ENCODE measurements at regions not wholly inside any gene's neighbourhood (a gene's known extent, or its start where the extent isn't known, plus 50 kb on each side); places are given as distances from the start of the nearest gene placed in this dataset.

GRCh38 chr1:220956501-220957232 is 77.4 kb downstream of the HLX start:
- Mint-ChIP-seq H3K4me3 (no peak overlapping the region), H3K9me3 (peaks cover 0 to 5% (median 0%) of the 10 kb centered on the region in 8 donors), H3K27ac (no peak overlapping the region), H3K27me3 (peaks cover 0 to 2% of the 10 kb centered on the region in 2 donors), H3K36me3 (no peaks in the 10 kb centered on the region), H3K4me1 (no peaks in the 10 kb centered on the region)
- no peak overlapping the region for H3K27ac ChIP-seq (ENCODE audit: low read depth, low read length)
- DNase-seq: no peak
- no peaks in the 10 kb centered on the region for H3K36me3 ChIP-seq (ENCODE audit: insufficient read depth, low read length)
- H3K4me1 ChIP-seq (ENCODE audit: insufficient read depth, low read length): no peaks in the 10 kb centered on the region
- H3K4me3 ChIP-seq (ENCODE audit: low read length in 2 of 2): no peak overlapping the region
- POLR2A ChIA-PET (ENCODE audit: partially characterized antibody): no interaction called here
- no peaks in the 10 kb centered on the region for H3K9me3 ChIP-seq (ENCODE audit: control insufficient read depth in 1 of 2, low read length in 2 of 2)
- CTCF ChIA-PET (ENCODE audit: partially characterized antibody): no interaction called here
- H3K27me3 ChIP-seq (ENCODE audit: insufficient read depth, low read length): no peaks in the 10 kb centered on the region
- intact Hi-C loops (cut with micrococcal nuclease): no loop called here

GRCh38 chr1:220957233-220957605 is 78.0 kb downstream of the HLX start:
- no peaks in the 10 kb centered on the region for H3K9me3 ChIP-seq (ENCODE audit: control insufficient read depth in 1 of 2, low read length in 2 of 2)
- no peak for DNase-seq
- H3K36me3 Mint-ChIP-seq: no peaks in the 10 kb centered on the region
- no peak overlapping the region for H3K4me3 Mint-ChIP-seq
- H3K27ac Mint-ChIP-seq: no peak overlapping the region
- H3K4me1 Mint-ChIP-seq: no peaks in the 10 kb centered on the region
- H3K27me3 ChIP-seq (ENCODE audit: insufficient read depth, low read length): no peaks in the 10 kb centered on the region
- CTCF ChIA-PET (ENCODE audit: partially characterized antibody): no interaction called here
- POLR2A ChIA-PET (ENCODE audit: partially characterized antibody): no interaction called here
- H3K4me1 ChIP-seq (ENCODE audit: insufficient read depth, low read length): no peaks in the 10 kb centered on the region
- H3K4me3 ChIP-seq (ENCODE audit: low read length in 2 of 2): no peak overlapping the region
- no peak overlapping the region for H3K27ac ChIP-seq (ENCODE audit: low read depth, low read length)
- intact Hi-C loops (cut with micrococcal nuclease): no loop called here
- peaks cover 0 to 2% of the 10 kb centered on the region in 2 donors for H3K27me3 Mint-ChIP-seq
- no peaks in the 10 kb centered on the region for H3K36me3 ChIP-seq (ENCODE audit: insufficient read depth, low read length)
- H3K9me3 Mint-ChIP-seq: peaks cover 0 to 5% (median 0%) of the 10 kb centered on the region in 8 donors

DNA sequence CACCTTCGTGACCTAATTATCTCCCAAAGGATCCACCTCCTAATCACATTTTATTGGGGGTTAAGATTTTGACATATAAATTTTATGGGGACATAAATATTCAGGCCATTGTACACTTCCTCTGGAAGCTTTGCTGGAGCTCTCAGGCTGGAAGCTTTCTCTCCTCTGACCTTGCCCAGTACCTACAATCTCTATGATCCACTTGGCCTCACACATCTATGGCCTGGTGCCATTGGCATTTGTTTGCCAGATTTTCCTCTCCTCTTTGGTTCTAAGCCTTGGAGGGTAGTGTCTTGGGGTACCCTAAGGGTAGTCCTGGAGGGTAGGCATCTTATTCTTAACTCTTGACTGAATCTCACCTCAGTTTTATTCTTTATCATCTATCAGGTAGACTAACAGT is 79.0 kb downstream of the HLX start:
- Mint-ChIP-seq H3K9me3 (peaks cover 0 to 3% (median 0%) of the 10 kb centered on the region in 8 donors), H3K4me3 (no peak overlapping the region), H3K36me3 (no peaks in the 10 kb centered on the region), H3K27me3 (peaks cover 0 to 2% of the 10 kb centered on the region in 2 donors), H3K4me1 (no peaks in the 10 kb centered on the region), H3K27ac (no peak overlapping the region)
- no peaks in the 10 kb centered on the region for H3K36me3 ChIP-seq (ENCODE audit: insufficient read depth, low read length)
- ChIA-PET POLR2A (ENCODE audit: partially characterized antibody) (no interaction called here), CTCF (ENCODE audit: partially characterized antibody) (no interaction called here)
- no peaks in the 10 kb centered on the region for H3K9me3 ChIP-seq (ENCODE audit: control insufficient read depth in 1 of 2, low read length in 2 of 2)
- no peak overlapping the region for H3K4me3 ChIP-seq (ENCODE audit: low read length in 2 of 2)
- no peaks in the 10 kb centered on the region for H3K4me1 ChIP-seq (ENCODE audit: insufficient read depth, low read length)
- intact Hi-C loops (cut with micrococcal nuclease): no loop called here
- H3K27ac ChIP-seq (ENCODE audit: low read depth, low read length): no peak overlapping the region
- H3K27me3 ChIP-seq (ENCODE audit: insufficient read depth, low read length): no peaks in the 10 kb centered on the region
- no peak for DNase-seq

DNA sequence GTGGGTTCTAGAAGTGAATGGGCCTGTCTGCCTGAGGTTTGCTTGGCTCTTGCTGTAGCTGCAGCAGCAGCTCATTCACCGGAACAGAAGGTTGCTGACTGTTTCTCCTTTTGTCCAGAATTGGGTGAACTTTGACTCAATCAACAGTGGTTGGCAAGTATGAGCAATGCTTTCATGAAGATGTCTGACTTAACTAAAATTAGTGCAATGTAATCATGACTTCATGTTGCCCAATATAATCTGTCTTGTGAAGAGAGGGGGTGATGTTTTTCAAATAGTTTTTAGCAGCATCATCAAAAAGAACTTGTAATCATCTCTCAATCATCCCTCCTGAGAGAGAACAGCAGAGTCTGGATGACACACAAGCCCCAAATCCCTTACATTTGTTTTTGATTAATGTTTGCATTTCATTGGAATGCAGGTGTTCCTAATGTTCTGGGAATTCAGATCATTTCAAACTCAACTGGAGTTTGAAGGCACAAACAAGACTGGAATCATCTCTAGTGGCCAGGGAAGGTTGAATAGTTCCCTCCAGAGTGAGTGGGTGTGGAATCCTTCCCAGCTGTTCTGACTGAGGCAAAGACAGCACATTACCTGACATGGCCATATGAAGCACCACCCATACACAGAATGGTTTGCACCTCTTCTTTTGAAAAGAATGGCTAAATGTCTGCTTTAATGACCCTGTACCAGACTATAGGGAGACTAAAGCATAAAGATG is 82.9 kb downstream of the HLX start:
- peaks cover 0 to 2% of the 10 kb centered on the region in 2 donors for H3K27me3 Mint-ChIP-seq

GRCh38 chr1:220966041-220966440 is 86.8 kb downstream of the HLX start:
- H3K27ac Mint-ChIP-seq: no peak overlapping the region
- H3K36me3 ChIP-seq (ENCODE audit: insufficient read depth, low read length): no peaks in the 10 kb centered on the region
- ChIA-PET POLR2A (ENCODE audit: partially characterized antibody) (no interaction called here), CTCF (ENCODE audit: partially characterized antibody) (no interaction called here)
- H3K36me3 Mint-ChIP-seq: no peaks in the 10 kb centered on the region
- H3K9me3 ChIP-seq (ENCODE audit: control insufficient read depth in 1 of 2, low read length in 2 of 2): no peaks in the 10 kb centered on the region
- H3K4me3 ChIP-seq (ENCODE audit: low read length in 2 of 2): no peak overlapping the region
- H3K4me1 Mint-ChIP-seq: no peaks in the 10 kb centered on the region
- no peaks in the 10 kb centered on the region for H3K27me3 ChIP-seq (ENCODE audit: insufficient read depth, low read length)
- intact Hi-C loops (cut with micrococcal nuclease): no loop called here
- DNase-seq: no peak
- H3K4me1 ChIP-seq (ENCODE audit: insufficient read depth, low read length): no peaks in the 10 kb centered on the region
- no peak overlapping the region for H3K4me3 Mint-ChIP-seq
- no peaks in the 10 kb centered on the region for H3K27me3 Mint-ChIP-seq
- H3K9me3 Mint-ChIP-seq: peaks cover 0 to 17% (median 9%) of the 10 kb centered on the region in 8 donors
- H3K27ac ChIP-seq (ENCODE audit: low read depth, low read length): no peak overlapping the region

More for the DNA sequence above, 82.9 kb downstream of the HLX start:
- Histone ChIP-seq H3K36me3 (ENCODE audit: insufficient read depth, low read length) (no peaks in the 10 kb centered on the region), H3K4me1 (ENCODE audit: insufficient read depth, low read length) (no peaks in the 10 kb centered on the region), H3K27me3 (ENCODE audit: insufficient read depth, low read length) (no peaks in the 10 kb centered on the region), H3K4me3 (ENCODE audit: low read length in 2 of 2) (no peak overlapping the region), H3K27ac (ENCODE audit: low read depth, low read length) (no peak overlapping the region), H3K9me3 (ENCODE audit: control insufficient read depth in 1 of 2, low read length in 2 of 2) (no peaks in the 10 kb centered on the region)
- intact Hi-C loops (cut with micrococcal nuclease): no loop called here
- ChIA-PET CTCF (ENCODE audit: partially characterized antibody) (interaction anchor here (1.0 kb wide), 1 partner anchor 8 kb away, joined by 3 read pairs; no protein-coding TSS in a partner anchor), POLR2A (ENCODE audit: partially characterized antibody) (no interaction called here)
- Mint-ChIP-seq H3K27ac (no peak overlapping the region), H3K9me3 (peaks cover 0 to 17% (median 9%) of the 10 kb centered on the region in 8 donors), H3K4me1 (no peaks in the 10 kb centered on the region), H3K36me3 (no peaks in the 10 kb centered on the region), H3K4me3 (no peak overlapping the region)
- no peak for DNase-seq

DNA sequence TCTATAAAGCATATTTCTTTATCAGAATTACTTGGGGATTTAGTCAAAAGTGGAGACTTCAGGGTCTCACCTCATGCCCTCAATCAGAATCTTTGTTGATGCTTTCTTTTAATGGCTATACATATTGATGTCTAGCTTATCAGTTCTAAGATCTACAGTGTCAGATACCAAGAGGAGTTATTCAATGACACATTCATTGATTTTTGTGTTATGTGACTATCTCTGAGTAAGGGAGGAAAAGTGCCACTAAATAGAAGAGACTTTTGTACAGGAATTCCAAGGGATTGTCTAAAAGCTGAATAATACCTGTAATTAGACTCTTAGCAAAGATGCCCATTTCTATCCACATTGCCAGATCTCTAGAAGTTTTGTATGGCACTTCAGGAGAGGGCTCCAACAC is 87.2 kb downstream of the HLX start:
- POLR2A ChIA-PET (ENCODE audit: partially characterized antibody): no interaction called here
- no peaks in the 10 kb centered on the region for H3K27me3 ChIP-seq (ENCODE audit: insufficient read depth, low read length)

DNA sequence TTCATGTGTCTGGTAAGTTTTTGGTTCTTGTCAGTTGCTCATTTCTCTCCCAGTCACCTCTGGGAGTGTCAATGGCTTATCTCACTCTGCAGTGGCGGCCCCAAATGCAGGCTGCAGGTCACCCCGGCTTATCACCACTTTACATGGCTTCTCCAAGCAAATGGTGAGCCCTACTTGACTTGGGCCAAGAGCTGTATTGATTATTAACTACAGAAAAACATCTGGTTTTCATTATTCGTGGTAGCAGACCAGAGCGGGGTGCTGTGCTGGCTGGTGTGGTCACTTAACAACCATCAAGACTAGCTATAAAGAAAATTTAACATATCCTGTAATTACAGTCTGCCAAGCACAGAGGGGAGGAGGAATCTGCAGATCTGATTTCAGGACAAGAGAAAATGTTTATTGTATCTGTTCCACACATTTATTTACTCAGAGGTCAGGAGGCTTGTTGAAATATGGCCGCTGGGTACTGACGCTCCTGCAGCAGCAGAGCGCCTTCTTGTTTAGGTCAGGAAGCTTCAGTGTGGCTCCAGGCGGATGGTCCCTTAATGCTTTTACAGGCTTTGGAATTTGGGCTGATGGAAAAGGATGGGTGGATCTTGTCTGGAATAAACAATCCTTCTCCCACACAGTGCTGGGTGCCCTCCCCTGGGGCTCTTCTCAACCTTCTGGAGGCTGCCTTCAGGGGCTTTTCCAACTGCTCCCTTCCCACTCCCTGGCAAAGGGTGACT is 87.8 kb downstream of the HLX start:
- no peak for DNase-seq
- POLR2A ChIA-PET (ENCODE audit: partially characterized antibody): no interaction called here
- no peaks in the 10 kb centered on the region for H3K4me1 ChIP-seq (ENCODE audit: insufficient read depth, low read length)
- Mint-ChIP-seq H3K27me3 (no peaks in the 10 kb centered on the region), H3K27ac (no peak overlapping the region), H3K4me1 (no peaks in the 10 kb centered on the region), H3K4me3 (no peak overlapping the region), H3K36me3 (no peaks in the 10 kb centered on the region), H3K9me3 (peaks cover 0 to 17% (median 9%) of the 10 kb centered on the region in 8 donors)
- no peak overlapping the region for H3K27ac ChIP-seq (ENCODE audit: low read depth, low read length)
- H3K36me3 ChIP-seq (ENCODE audit: insufficient read depth, low read length): no peaks in the 10 kb centered on the region
- H3K4me3 ChIP-seq (ENCODE audit: low read length in 2 of 2): no peak overlapping the region
- H3K27me3 ChIP-seq (ENCODE audit: insufficient read depth, low read length): no peaks in the 10 kb centered on the region
- intact Hi-C loops (cut with micrococcal nuclease): no loop called here
- CTCF ChIA-PET (ENCODE audit: partially characterized antibody): no interaction called here
- no peaks in the 10 kb centered on the region for H3K9me3 ChIP-seq (ENCODE audit: control insufficient read depth in 1 of 2, low read length in 2 of 2)

More for the DNA sequence above, 87.2 kb downstream of the HLX start:
- no peak for DNase-seq
- Mint-ChIP-seq H3K9me3 (peaks cover 0 to 17% (median 9%) of the 10 kb centered on the region in 8 donors), H3K27me3 (no peaks in the 10 kb centered on the region), H3K36me3 (no peaks in the 10 kb centered on the region), H3K27ac (no peak overlapping the region), H3K4me1 (no peaks in the 10 kb centered on the region), H3K4me3 (no peak overlapping the region)
- Histone ChIP-seq H3K4me1 (ENCODE audit: insufficient read depth, low read length) (no peaks in the 10 kb centered on the region), H3K4me3 (ENCODE audit: low read length in 2 of 2) (no peak overlapping the region), H3K27ac (ENCODE audit: low read depth, low read length) (no peak overlapping the region), H3K36me3 (ENCODE audit: insufficient read depth, low read length) (no peaks in the 10 kb centered on the region), H3K9me3 (ENCODE audit: control insufficient read depth in 1 of 2, low read length in 2 of 2) (no peaks in the 10 kb centered on the region)
- intact Hi-C loops (cut with micrococcal nuclease): no loop called here
- CTCF ChIA-PET (ENCODE audit: partially characterized antibody): no interaction called here

Measured in CD4-positive, alpha-beta memory T cell (primary cell).